ENCODE measurements at regions not wholly inside any gene's neighbourhood (a gene's known extent, or its start where the extent isn't known, plus 50 kb on each side); places are given as distances from the start of the nearest gene placed in this dataset.

DNA sequence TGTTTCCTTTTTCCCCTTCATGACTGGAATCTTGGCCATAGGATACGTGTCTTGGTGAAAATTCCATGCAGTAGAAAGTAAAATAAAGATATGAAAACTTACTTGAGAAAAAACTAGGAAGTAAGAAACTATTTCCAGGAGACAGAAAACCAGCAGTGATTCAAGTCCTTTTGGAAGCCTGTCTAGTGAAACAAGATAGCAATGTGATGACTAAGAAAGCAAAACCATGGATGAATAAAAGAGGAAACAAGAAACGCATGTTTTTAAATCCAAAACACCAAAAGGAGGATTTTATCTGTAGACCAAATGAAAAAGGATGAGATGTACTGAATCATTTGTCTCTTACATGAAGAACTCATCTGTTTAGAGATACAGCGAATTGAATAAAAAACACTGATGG lies 1430.0 kb downstream of the ARAP2 start:
- no peak for TF ChIP-seq POLR2A (IDR thresholded peaks at IDR 0.05; ENCODE audit: low read length)
- no peak for TF ChIP-seq GATA1 (IDR thresholded peaks at IDR 0.05; ENCODE audit: low read depth, low read length)
